ENCODE measurements at regions not wholly inside any gene's neighbourhood (a gene's known extent, or its start where the extent isn't known, plus 50 kb on each side); places are given as distances from the start of the nearest gene placed in this dataset.

GRCh38 chr16:13634253-13634652 is 285.7 kb upstream of the ERCC4 start:
- intact Hi-C loops (cut with micrococcal nuclease) (no loop called here), in situ Hi-C loops (cut with MboI; ENCODE audit: low sequenced_read_pairs) (no loop called here), dilution Hi-C loops (cut with HindIII; ENCODE audit: low sequenced_read_pairs, unreplicated experiment) (no loop called here)
- no CpG with 5 or more reads among the region's 1 CpG for WGBS, 2 experiments (ENCODE audit: extremely low coverage in 2 of 2, insufficient read length in 1 of 2)
- Histone ChIP-seq H3K4me1 (ENCODE audit: control insufficient read depth, insufficient read depth, low read length) (no peaks in the 10 kb centered on the region), H3K4me3 (ENCODE audit: insufficient read depth, low read depth, low read length) (no peak overlapping the region), H3K79me1 (ENCODE audit: low read depth in 1 of 2, low read length in 2 of 2) (no peaks in the 10 kb centered on the region), H3K18ac (ENCODE audit: low read depth, low read length) (no peak overlapping the region), H3K9me1 (ENCODE audit: insufficient read depth, low read length) (no peaks in the 10 kb centered on the region), H3K4me2 (ENCODE audit: low read depth, low read length) (no peak overlapping the region), H3K23ac (ENCODE audit: low read depth, low read length) (no peak overlapping the region), H2AFZ (replicated peaks; ENCODE audit: low read length, poor library complexity) (no peak overlapping the region), H3K36me3 (ENCODE audit: control insufficient read depth, insufficient read depth, low read length) (no peaks in the 10 kb centered on the region), H2AK9ac (replicated peaks; ENCODE audit: low read depth, low read length, poor library complexity) (no peak overlapping the region), H3K27me3 (ENCODE audit: control insufficient read depth, insufficient read depth, low read length) (no peaks in the 10 kb centered on the region), H2BK120ac (ENCODE audit: low read depth, low read length) (no peak overlapping the region), H4K20me1 (ENCODE audit: insufficient read depth, low read length) (no peaks in the 10 kb centered on the region), H4K5ac (ENCODE audit: low read depth, low read length) (no peak overlapping the region), H3K9ac (ENCODE audit: low read depth, low read length) (no peak overlapping the region), H2AK5ac (ENCODE audit: low read depth, low read length) (no peak overlapping the region), H3K56ac (ENCODE audit: extremely low read depth, insufficient read depth, low read length) (no peak overlapping the region), H2BK15ac (ENCODE audit: low read depth, low read length) (no peak overlapping the region), H3K4ac (ENCODE audit: low read depth, low read length) (no peak overlapping the region), H3K14ac (replicated peaks; ENCODE audit: low read depth, low read length) (no peak overlapping the region), H3K27ac (ENCODE audit: insufficient read depth, low read length) (no peak overlapping the region), H4K8ac (ENCODE audit: low read depth in 2 of 2, low read length in 2 of 2) (no peak overlapping the region), H4K91ac (ENCODE audit: insufficient read depth, low read depth, low read length) (no peak overlapping the region), H2BK20ac (ENCODE audit: low read depth, low read length) (no peak overlapping the region), H2BK5ac (ENCODE audit: low read depth, low read length, poor library complexity, severe bottlenecking) (no peak overlapping the region), H3K9me3 (ENCODE audit: control insufficient read depth, insufficient read depth, low read length) (peaks cover 17% of the 10 kb centered on the region)
- ATAC-seq (ENCODE audit: low read depth) (no peak), DNase-seq (no peak)
- no TSS peak for BruUV-seq (replicated peaks)
- ChIA-PET CTCF (no interaction called here), POLR2A (ENCODE audit: unreplicated experiment) (no interaction called here)
- TF ChIP-seq RAD21 (IDR thresholded peaks at IDR 0.05; ENCODE audit: low read length) (no peak), NFE2L2 (IDR thresholded peaks at IDR 0.05; ENCODE audit: low read depth, low read length) (no peak), RFX5 (IDR thresholded peaks at IDR 0.05; ENCODE audit: low read depth, low read length) (no peak), MXI1 (IDR thresholded peaks at IDR 0.05; ENCODE audit: borderline replicate concordance, low read depth, low read length) (no peak), CHD1 (IDR thresholded peaks at IDR 0.05; ENCODE audit: low read depth, low read length) (no peak), MAFK (IDR thresholded peaks at IDR 0.05; ENCODE audit: low read depth, low read length) (no peak), CTCF (conservative IDR thresholded peaks at IDR 0.05; ENCODE audit: low read depth, low read length) (no peak), RCOR1 (IDR thresholded peaks at IDR 0.05; ENCODE audit: insufficient replicate concordance, low read length) (no peak), ELK1 (IDR thresholded peaks at IDR 0.05; ENCODE audit: borderline replicate concordance, low read depth, low read length) (no peak), FOS (IDR thresholded peaks at IDR 0.05; ENCODE audit: low read depth, low read length) (no peak), MAZ (IDR thresholded peaks at IDR 0.05; ENCODE audit: borderline replicate concordance, low read depth, low read length) (no peak), POLR2A (IDR thresholded peaks at IDR 0.05; ENCODE audit: low read depth, low read length) (no peak), BHLHE40 (IDR thresholded peaks at IDR 0.05; ENCODE audit: low read depth, low read length) (no peak), SMC3 (IDR thresholded peaks at IDR 0.05; ENCODE audit: low read depth, low read length) (no peak), CEBPB (IDR thresholded peaks at IDR 0.05; ENCODE audit: low read depth, low read length) (no peak)

All from IMR-90 (cell line).